ENCODE measurements at regions not wholly inside any gene's neighbourhood (a gene's known extent, or its start where the extent isn't known, plus 50 kb on each side); places are given as distances from the start of the nearest gene placed in this dataset.
"Not testable (repeated sequence)": the region's sequence is repeated elsewhere in the genome, so short reads cannot be mapped to it uniquely, and the experiment has no call there.

DNA sequence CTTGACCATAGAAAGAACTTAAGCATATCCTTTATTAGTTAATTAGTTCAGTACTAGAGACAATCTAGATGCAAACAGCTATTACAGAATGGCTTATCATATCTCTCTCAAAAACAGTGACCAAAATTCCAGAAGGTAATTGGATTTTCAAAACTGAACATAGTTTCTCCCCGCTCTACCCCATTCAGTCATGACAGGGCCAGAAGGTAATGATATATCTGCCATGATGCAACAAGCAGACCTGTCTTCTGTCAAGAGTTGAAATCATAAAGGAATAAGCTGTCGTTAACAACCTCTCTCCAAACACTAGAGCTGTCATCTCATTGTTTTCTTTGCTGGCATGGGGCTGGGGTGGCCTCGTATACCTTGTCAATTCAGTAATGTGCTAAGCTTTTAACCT, 200.5 kb upstream of the POU5F2 start:
- Histone ChIP-seq H3K4me1 (peaks cover 6% of the 10 kb centered on the region; the same call in 1 of the 2 replicates), H3K27me3 (no peaks in the 10 kb centered on the region), H3K4me3 (ENCODE audit: low read depth, low read length) (no peak overlapping the region), H3K36me3 (no peaks in the 10 kb centered on the region), H3K9me3 (no peaks in the 10 kb centered on the region)
- DNase-seq = peak; percentile 49
- TF ChIP-seq, protein P1, sequence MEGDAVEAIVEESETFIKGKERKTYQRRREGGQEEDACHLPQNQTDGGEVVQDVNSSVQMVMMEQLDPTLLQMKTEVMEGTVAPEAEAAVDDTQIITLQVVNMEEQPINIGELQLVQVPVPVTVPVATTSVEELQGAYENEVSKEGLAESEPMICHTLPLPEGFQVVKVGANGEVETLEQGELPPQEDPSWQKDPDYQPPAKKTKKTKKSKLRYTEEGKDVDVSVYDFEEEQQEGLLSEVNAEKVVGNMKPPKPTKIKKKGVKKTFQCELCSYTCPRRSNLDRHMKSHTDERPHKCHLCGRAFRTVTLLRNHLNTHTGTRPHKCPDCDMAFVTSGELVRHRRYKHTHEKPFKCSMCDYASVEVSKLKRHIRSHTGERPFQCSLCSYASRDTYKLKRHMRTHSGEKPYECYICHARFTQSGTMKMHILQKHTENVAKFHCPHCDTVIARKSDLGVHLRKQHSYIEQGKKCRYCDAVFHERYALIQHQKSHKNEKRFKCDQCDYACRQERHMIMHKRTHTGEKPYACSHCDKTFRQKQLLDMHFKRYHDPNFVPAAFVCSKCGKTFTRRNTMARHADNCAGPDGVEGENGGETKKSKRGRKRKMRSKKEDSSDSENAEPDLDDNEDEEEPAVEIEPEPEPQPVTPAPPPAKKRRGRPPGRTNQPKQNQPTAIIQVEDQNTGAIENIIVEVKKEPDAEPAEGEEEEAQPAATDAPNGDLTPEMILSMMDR (IDR thresholded peaks at IDR 0.05; ENCODE audit: low read depth, low read length) = no peak

DNA sequence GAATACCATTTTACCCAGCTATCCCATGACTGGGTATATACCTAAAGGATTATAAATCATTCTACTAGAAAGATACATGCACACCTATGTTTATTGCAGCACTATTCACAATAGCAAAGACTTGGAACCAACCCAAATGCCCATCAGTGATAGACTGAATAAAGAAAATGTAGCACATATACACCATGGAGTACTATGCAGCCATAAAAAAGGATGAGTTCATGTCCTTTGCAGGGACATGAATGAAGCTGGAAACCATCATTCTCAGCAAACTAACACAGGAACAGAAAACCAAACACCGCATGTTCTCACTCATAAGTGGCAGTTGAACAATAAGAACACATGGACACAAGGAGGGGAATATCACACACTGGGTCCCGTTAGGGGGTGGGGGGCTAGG, 191.9 kb upstream of the POU5F2 start:
- not testable (repeated sequence) for H3K27me3 ChIP-seq; H3K36me3 ChIP-seq; H3K4me3 ChIP-seq (ENCODE audit: low read depth, low read length); H3K9me3 ChIP-seq; DNase-seq
- peaks cover 11% of the 10 kb centered on the region for H3K4me1 ChIP-seq

- H3K36me3 ChIP-seq = no peaks in the 10 kb centered on the region
- DNase-seq = no peak
Observed at GRCh38 chr5:93930098-93930497, 188.7 kb upstream of the POU5F2 start.

GRCh38 chr5:93929131-93929530, 187.7 kb upstream of the POU5F2 start:
- H3K4me1 ChIP-seq = peaks cover 11% of the 10 kb centered on the region
- TF ChIP-seq, protein P1 (IDR thresholded peaks at IDR 0.05; ENCODE audit: low read depth, low read length) = no peak
- no peaks in the 10 kb centered on the region for H3K27me3 ChIP-seq
- H3K4me3 ChIP-seq (ENCODE audit: low read depth, low read length) = no peak overlapping the region
- no peaks in the 10 kb centered on the region for H3K36me3 ChIP-seq
- no peak for DNase-seq
- H3K9me3 ChIP-seq = no peaks in the 10 kb centered on the region

More at GRCh38 chr5:93930098-93930497, 188.7 kb upstream of the POU5F2 start:
- H3K27me3 ChIP-seq = no peaks in the 10 kb centered on the region
- no peak overlapping the region for H3K4me3 ChIP-seq (ENCODE audit: low read depth, low read length)
- TF ChIP-seq, protein P1 (IDR thresholded peaks at IDR 0.05; ENCODE audit: low read depth, low read length) = no peak
- H3K9me3 ChIP-seq = no peaks in the 10 kb centered on the region
- peaks cover 11% of the 10 kb centered on the region for H3K4me1 ChIP-seq

- H3K9me3 ChIP-seq = no peaks in the 10 kb centered on the region
- no peak for DNase-seq
Observed at GRCh38 chr5:93926831-93927620, 185.6 kb upstream of the POU5F2 start.

GRCh38 chr5:93925321-93925720, 183.9 kb upstream of the POU5F2 start:
- DNase-seq = no peak

More at GRCh38 chr5:93926831-93927620, 185.6 kb upstream of the POU5F2 start:
- Histone ChIP-seq H3K4me3 (ENCODE audit: low read depth, low read length) (no peak overlapping the region), H3K4me1 (peaks cover 11% of the 10 kb centered on the region), H3K36me3 (no peaks in the 10 kb centered on the region), H3K27me3 (no peaks in the 10 kb centered on the region)
- TF ChIP-seq, protein P1 (IDR thresholded peaks at IDR 0.05; ENCODE audit: low read depth, low read length) = no peak

More at GRCh38 chr5:93925321-93925720, 183.9 kb upstream of the POU5F2 start:
- Histone ChIP-seq H3K9me3 (no peaks in the 10 kb centered on the region), H3K27me3 (no peaks in the 10 kb centered on the region), H3K4me3 (ENCODE audit: low read depth, low read length) (no peak overlapping the region), H3K4me1 (peaks cover 11% of the 10 kb centered on the region), H3K36me3 (no peaks in the 10 kb centered on the region)
- TF ChIP-seq, protein P1 (IDR thresholded peaks at IDR 0.05; ENCODE audit: low read depth, low read length) = no peak

Data from BE2C (cell line).